CD8-positive, alpha-beta memory T cell (primary cell): ENCODE measurements at regions not wholly inside any gene's neighbourhood (a gene's known extent, or its start where the extent isn't known, plus 50 kb on each side); places are given as distances from the start of the nearest gene placed in this dataset.
"Not testable (repeated sequence)": the region's sequence is repeated elsewhere in the genome, so short reads cannot be mapped to it uniquely, and the experiment has no call there.

ENCODE experiments used
- CTCF ChIA-PET: fragments of 350-600 bp; sonication (Branson Sonifier 250); formaldehyde crosslinking; loops from one replicate; lab custom pipeline; 2021; ENCODE audit warnings: antibody characterized with exemption; lab: Charles Lee
- POLR2A ChIA-PET: fragments of 350-600 bp; sonication (Branson Sonifier 250); formaldehyde crosslinking; loops from one replicate; lab custom pipeline; 2021; ENCODE audit warnings: antibody characterized with exemption; lab: Charles Lee
- DNase-seq, 5 donors: peaks; one replicate each; pipeline versions ENCODE4 v3.0.0 to v3.0.0-alpha.2; 2020 to 2022; ENCODE audit warnings: mixed read lengths in 1 of 5
- H3K27ac ChIP-seq: one replicate; pipeline ENCODE4 v1.7.0; 2013; ENCODE audit warnings: low read depth, mild to moderate bottlenecking, low read length, moderate library complexity
- H3K27me3 ChIP-seq: 2 replicates; pipeline ENCODE4 v1.7.0; 2013; ENCODE audit warnings: low read length, mild to moderate bottlenecking; ENCODE audit not compliant: insufficient read depth, poor library complexity, severe bottlenecking
- H3K36me3 ChIP-seq: 2 replicates; pipeline ENCODE4 v1.7.0; 2013; ENCODE audit warnings: mild to moderate bottlenecking, low read length, moderate library complexity; ENCODE audit not compliant: insufficient read depth
- H3K4me1 ChIP-seq: 2 replicates; pipeline ENCODE4 v1.7.0; 2013; ENCODE audit warnings: mild to moderate bottlenecking, low read length, moderate library complexity; ENCODE audit not compliant: insufficient read depth
- H3K4me3 ChIP-seq: 2 replicates; pipeline ENCODE4 v1.7.0; 2013; ENCODE audit warnings: mild to moderate bottlenecking, low read length
- H3K9me3 ChIP-seq: 2 replicates; pipeline ENCODE4 v1.7.0; 2013; ENCODE audit warnings: mild to moderate bottlenecking, low read length
- H3K27ac Mint-ChIP-seq, 8 donors: one replicate each; pipeline ENCODE4 v1.8.0; 2020 to 2021; ENCODE audit warnings: mixed read lengths in 8 of 8, mild to moderate bottlenecking in 6 of 8, inconsistent platforms in 3 of 8, moderate library complexity in 3 of 8
- H3K27me3 Mint-ChIP-seq, 2 donors: one replicate each; pipeline ENCODE4 v1.8.0; 2020 to 2021; ENCODE audit warnings: mixed read lengths in 2 of 2, mild to moderate bottlenecking in 1 of 2, moderate library complexity in 1 of 2
- H3K36me3 Mint-ChIP-seq, 3 donors: one replicate each; pipeline ENCODE4 v1.8.0; 2020 to 2021; ENCODE audit warnings: mixed read lengths in 3 of 3, inconsistent platforms in 1 of 3, mild to moderate bottlenecking in 1 of 3
- H3K4me1 Mint-ChIP-seq, 3 donors: one replicate each; pipeline ENCODE4 v1.8.0; 2020 to 2021; ENCODE audit warnings: mixed read lengths in 3 of 3, inconsistent platforms in 1 of 3, mild to moderate bottlenecking in 1 of 3
- H3K4me3 Mint-ChIP-seq, 7 donors: one replicate each; pipeline ENCODE4 v1.8.0; 2020 to 2021; ENCODE audit warnings: mixed read lengths in 7 of 7, mild to moderate bottlenecking in 6 of 7, moderate library complexity in 4 of 7, inconsistent platforms in 2 of 7
- H3K9me3 Mint-ChIP-seq, 5 donors: one replicate each; pipeline ENCODE4 v1.8.0; 2020 to 2022; ENCODE audit warnings: mixed read lengths in 5 of 5, mild to moderate bottlenecking in 3 of 5, moderate library complexity in 2 of 5, inconsistent platforms in 1 of 5

DNA sequence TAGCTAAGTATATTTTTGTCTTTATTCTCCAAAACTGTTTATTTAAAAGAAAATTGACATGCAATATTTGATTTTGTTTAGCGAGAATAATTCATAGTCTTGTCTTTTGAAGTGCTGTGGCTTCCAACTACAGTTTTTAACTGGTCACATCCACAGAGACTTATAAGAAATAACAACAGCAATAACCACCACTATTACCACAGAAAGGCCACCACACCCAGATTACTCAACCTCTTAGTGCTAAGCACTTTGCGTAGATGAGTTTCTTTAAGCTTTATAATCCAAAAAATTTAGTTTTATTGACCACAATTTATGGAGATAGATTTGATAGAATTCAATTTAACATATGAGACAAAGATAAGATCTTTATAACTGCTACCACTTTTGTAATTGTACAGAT lies 468.4 kb upstream of the UBE2E2 start:
- no peaks in the 10 kb centered on the region for H3K36me3 ChIP-seq
- Mint-ChIP-seq H3K4me1 (no peaks in the 10 kb centered on the region), H3K9me3 (peaks cover 6 to 19% (median 14%) of the 10 kb centered on the region in 5 donors), H3K27ac (no peak overlapping the region), H3K27me3 (no peaks in the 10 kb centered on the region), H3K4me3 (no peak overlapping the region), H3K36me3 (no peaks in the 10 kb centered on the region)
- ChIA-PET POLR2A (no interaction called here), CTCF (no interaction called here)
- H3K27ac ChIP-seq, result no peak overlapping the region
- no peak for DNase-seq
- H3K27me3 ChIP-seq, result no peaks in the 10 kb centered on the region
- H3K9me3 ChIP-seq, result no peaks in the 10 kb centered on the region
- H3K4me1 ChIP-seq, result no peaks in the 10 kb centered on the region
- H3K4me3 ChIP-seq, result no peak overlapping the region

DNA sequence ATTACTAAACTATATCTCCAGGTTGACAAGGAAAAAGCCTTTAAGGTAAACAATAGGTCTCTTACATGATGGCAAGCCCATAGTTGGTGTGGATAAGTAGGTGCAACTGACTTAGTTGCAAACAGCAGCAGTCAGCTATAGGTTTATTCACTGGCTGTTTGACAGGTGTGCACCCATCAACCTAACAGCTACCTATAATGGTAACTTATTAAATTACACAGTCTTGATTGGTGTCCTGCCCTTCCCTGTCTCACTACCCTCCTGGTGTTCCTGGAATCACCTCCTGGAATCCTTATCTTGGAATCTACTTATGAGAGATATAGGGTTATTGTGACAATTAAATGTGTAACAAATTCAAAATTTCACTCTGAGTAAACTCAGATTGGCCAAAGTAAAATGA lies 467.8 kb upstream of the UBE2E2 start:
- Histone ChIP-seq H3K27ac (no peak overlapping the region), H3K27me3 (no peaks in the 10 kb centered on the region), H3K4me3 (no peak overlapping the region), H3K36me3 (no peaks in the 10 kb centered on the region), H3K9me3 (no peaks in the 10 kb centered on the region), H3K4me1 (no peaks in the 10 kb centered on the region)
- H3K27ac Mint-ChIP-seq, result no peak overlapping the region
- H3K36me3 Mint-ChIP-seq, result no peaks in the 10 kb centered on the region
- H3K9me3 Mint-ChIP-seq, result peaks cover 6 to 16% (median 13%) of the 10 kb centered on the region in 5 donors
- DNase-seq, result no peak
- H3K27me3 Mint-ChIP-seq, result no peaks in the 10 kb centered on the region
- H3K4me3 Mint-ChIP-seq, result no peak overlapping the region
- POLR2A ChIA-PET, result no interaction called here
- CTCF ChIA-PET, result no interaction called here
- H3K4me1 Mint-ChIP-seq, result no peaks in the 10 kb centered on the region

DNA sequence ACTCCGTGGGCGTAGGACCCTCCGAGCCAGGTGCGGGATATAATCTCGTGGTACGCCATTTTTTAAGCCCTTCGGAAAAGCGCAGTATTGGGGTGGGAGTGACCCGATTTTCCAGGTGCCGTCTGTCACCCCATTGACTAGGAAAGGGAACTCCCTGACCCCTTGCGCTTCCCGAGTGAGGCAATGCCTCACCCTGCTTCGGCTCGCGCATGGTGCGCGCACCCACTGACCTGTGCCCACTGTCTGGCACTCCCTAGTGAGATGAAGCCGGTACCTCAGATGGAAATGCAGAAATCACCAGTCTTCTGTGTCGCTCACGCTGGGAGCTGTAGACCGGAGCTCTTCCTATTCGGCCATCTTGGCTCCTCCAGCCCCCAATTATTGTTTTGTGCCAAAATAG lies 459.7 kb upstream of the UBE2E2 start:
- H3K9me3 Mint-ChIP-seq, H3K4me1 ChIP-seq, H3K36me3 ChIP-seq, DNase-seq, POLR2A ChIA-PET, H3K27me3 ChIP-seq, H3K4me3 ChIP-seq, CTCF ChIA-PET, H3K27me3 Mint-ChIP-seq, H3K27ac Mint-ChIP-seq, H3K4me1 Mint-ChIP-seq, H3K9me3 ChIP-seq, H3K36me3 Mint-ChIP-seq, H3K4me3 Mint-ChIP-seq, H3K27ac ChIP-seq: not testable (repeated sequence)

DNA sequence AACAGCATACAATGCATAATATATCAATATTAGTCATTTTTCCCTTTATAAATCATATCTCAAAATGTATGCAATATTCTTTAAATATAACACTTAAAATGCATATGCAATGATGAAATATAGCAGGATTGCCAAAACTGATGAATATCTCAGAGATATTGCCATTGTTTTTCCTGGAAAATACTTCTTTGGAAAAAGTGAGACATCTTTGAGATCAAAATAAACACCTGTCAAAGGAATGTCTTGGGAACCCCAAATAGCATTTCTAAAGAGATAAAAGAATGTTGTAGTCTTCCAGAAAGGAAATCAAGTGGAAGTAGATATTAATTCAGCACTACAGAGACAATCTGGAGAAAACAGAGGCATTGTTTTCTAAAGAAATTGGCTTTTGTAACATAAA lies 457.8 kb upstream of the UBE2E2 start:
- Mint-ChIP-seq H3K27me3 (no peaks in the 10 kb centered on the region), H3K36me3 (no peaks in the 10 kb centered on the region), H3K4me1 (no peaks in the 10 kb centered on the region), H3K4me3 (no peak overlapping the region), H3K27ac (no peak overlapping the region), H3K9me3 (peaks cover 3 to 14% (median 6%) of the 10 kb centered on the region in 5 donors)
- DNase-seq, result no peak
- no peaks in the 10 kb centered on the region for H3K36me3 ChIP-seq
- no peak overlapping the region for H3K27ac ChIP-seq
- no peaks in the 10 kb centered on the region for H3K9me3 ChIP-seq
- POLR2A ChIA-PET, result no interaction called here
- H3K4me1 ChIP-seq, result no peaks in the 10 kb centered on the region
- CTCF ChIA-PET, result no interaction called here
- H3K27me3 ChIP-seq, result no peaks in the 10 kb centered on the region
- H3K4me3 ChIP-seq, result no peak overlapping the region

DNA sequence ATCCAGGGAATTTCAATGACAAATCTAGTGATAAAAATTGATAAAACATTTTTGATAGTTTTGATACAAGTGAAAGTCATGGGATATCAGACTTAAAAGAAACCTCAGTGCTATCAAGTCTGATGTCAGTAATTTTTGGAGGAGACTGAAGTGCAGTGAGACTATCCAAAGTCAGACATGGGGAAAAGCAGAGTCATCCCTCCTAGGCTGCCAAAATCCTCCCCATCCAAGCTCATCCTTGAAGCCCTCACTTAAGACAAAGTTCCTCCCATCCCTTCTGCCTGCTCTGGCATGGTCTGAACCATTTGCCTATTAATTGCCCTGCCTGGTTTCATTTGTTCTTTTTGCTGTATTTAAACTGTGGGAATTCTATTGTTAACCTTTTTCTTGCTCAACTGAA lies 456.9 kb upstream of the UBE2E2 start:
- H3K4me3 ChIP-seq, result no peak overlapping the region
- ChIA-PET POLR2A (no interaction called here), CTCF (no interaction called here)
- no peaks in the 10 kb centered on the region for H3K27me3 Mint-ChIP-seq
- H3K9me3 Mint-ChIP-seq, result peaks cover 2 to 16% (median 10%) of the 10 kb centered on the region in 5 donors
- no peaks in the 10 kb centered on the region for H3K36me3 ChIP-seq
- no peaks in the 10 kb centered on the region for H3K9me3 ChIP-seq
- no peak overlapping the region for H3K4me3 Mint-ChIP-seq
- H3K36me3 Mint-ChIP-seq, result no peaks in the 10 kb centered on the region
- no peaks in the 10 kb centered on the region for H3K4me1 ChIP-seq
- H3K27ac ChIP-seq, result no peak overlapping the region
- no peak overlapping the region for H3K27ac Mint-ChIP-seq
- no peaks in the 10 kb centered on the region for H3K27me3 ChIP-seq
- DNase-seq, result no peak
- no peaks in the 10 kb centered on the region for H3K4me1 Mint-ChIP-seq

DNA sequence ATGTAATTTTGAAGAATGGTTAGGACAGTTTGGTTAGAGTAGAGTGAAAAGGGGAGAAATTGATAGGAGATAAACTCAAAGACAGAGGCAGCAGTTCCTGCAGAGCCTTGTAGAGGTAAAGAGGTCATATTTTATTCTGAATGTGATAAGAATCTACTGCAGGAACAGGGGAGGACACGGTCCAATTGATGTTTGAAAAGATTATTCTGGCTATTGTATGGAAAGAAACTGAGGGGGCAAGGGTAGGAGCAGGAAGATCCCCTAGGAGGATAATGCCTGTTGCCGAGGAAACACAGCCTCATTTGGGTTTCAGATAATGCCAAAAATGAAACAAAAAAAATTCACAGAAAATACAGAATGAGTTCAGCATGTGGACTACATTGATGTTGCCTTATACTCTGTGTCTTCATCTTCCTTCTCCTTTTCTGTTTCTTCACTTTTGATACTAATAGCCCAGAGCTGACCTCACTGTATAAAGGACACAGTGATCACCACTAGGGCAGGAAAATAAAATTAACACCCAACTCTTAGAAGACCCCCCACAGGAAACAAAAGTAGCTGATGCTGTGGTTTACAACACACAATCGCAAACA lies 454.6 kb upstream of the UBE2E2 start:
- ChIA-PET POLR2A (no interaction called here), CTCF (no interaction called here)
- Mint-ChIP-seq H3K36me3 (no peaks in the 10 kb centered on the region), H3K9me3 (peaks cover 2 to 16% (median 13%) of the 10 kb centered on the region in 5 donors), H3K4me1 (no peaks in the 10 kb centered on the region), H3K27ac (no peak overlapping the region), H3K27me3 (no peaks in the 10 kb centered on the region), H3K4me3 (no peak overlapping the region)
- Histone ChIP-seq H3K36me3 (no peaks in the 10 kb centered on the region), H3K4me1 (no peaks in the 10 kb centered on the region), H3K9me3 (no peaks in the 10 kb centered on the region), H3K27me3 (no peaks in the 10 kb centered on the region), H3K4me3 (no peak overlapping the region), H3K27ac (no peak overlapping the region)
- DNase-seq, result no peak

DNA sequence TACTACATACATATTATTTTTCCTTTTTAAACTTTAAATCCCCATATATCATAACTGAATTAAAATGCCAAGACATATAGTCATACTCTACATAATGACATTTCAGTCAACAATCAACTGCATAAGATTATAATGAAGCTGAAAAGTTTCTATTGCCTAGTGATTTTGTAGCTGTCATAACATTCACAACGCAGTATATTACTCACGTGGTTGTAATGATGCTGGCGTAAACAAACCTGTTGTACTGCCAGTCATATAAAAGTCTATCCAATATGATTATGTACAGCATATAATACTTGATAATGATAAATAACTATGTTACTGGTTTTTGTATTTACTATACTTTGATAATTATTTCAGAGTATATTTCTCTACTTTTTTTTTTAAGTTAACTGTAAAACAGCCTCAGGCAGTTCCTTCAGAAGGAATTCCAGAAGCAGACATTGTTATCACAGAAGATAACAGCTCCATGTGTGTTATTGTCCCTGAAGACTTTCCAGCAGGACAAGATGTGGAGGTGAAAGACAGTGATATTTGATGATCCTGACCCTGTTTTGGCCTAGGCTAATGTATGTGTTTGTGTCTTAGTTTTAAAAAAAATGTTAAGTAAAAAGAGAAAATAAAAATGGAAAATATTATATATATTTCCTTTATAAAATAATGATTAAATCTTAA lies 443.4 kb upstream of the UBE2E2 start:
- DNase-seq, result no peak
- Histone ChIP-seq H3K27me3 (no peaks in the 10 kb centered on the region), H3K27ac (no peak overlapping the region), H3K36me3 (no peaks in the 10 kb centered on the region), H3K9me3 (no peaks in the 10 kb centered on the region), H3K4me3 (no peak overlapping the region), H3K4me1 (no peaks in the 10 kb centered on the region)
- Mint-ChIP-seq H3K36me3 (no peaks in the 10 kb centered on the region), H3K4me1 (no peaks in the 10 kb centered on the region), H3K9me3 (peaks cover 5 to 17% (median 8%) of the 10 kb centered on the region in 5 donors), H3K27me3 (no peaks in the 10 kb centered on the region), H3K27ac (no peak overlapping the region), H3K4me3 (no peak overlapping the region)
- POLR2A ChIA-PET, result no interaction called here
- CTCF ChIA-PET, result no interaction called here

DNA sequence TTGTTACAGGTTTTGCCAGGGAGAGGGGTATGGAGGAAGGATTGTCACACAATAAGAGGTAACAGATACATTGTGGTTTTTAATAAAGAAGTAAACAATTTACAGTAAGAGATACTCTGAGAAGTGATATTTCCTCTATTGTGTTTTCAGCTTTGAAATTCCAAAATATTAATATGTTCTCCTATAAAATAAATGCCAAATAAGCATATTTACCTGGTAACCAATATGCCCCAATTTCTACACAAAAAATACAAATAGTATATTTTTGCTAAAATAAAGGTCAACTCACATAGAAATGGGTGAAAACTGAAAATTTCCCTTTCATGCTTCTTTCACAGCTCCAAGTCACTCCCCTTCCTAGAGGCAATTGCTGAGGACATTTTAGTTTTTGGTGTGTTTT lies 437.4 kb upstream of the UBE2E2 start:
- no peaks in the 10 kb centered on the region for H3K4me1 ChIP-seq
- peaks cover 0 to 24% (median 11%) of the 10 kb centered on the region in 5 donors for H3K9me3 Mint-ChIP-seq
- H3K27me3 Mint-ChIP-seq, result no peaks in the 10 kb centered on the region
- ChIA-PET POLR2A (no interaction called here), CTCF (no interaction called here)
- H3K4me3 Mint-ChIP-seq, result no peak overlapping the region
- no peak overlapping the region for H3K27ac ChIP-seq
- no peak overlapping the region for H3K27ac Mint-ChIP-seq
- H3K4me3 ChIP-seq, result no peak overlapping the region
- no peaks in the 10 kb centered on the region for H3K4me1 Mint-ChIP-seq
- H3K36me3 ChIP-seq, result no peaks in the 10 kb centered on the region
- H3K9me3 ChIP-seq, result no peaks in the 10 kb centered on the region
- H3K36me3 Mint-ChIP-seq, result no peaks in the 10 kb centered on the region
- H3K27me3 ChIP-seq, result no peaks in the 10 kb centered on the region
- DNase-seq, result no peak
